ENCODE measurements at regions not wholly inside any gene's neighbourhood (a gene's known extent, or its start where the extent isn't known, plus 50 kb on each side); places are given as distances from the start of the nearest gene placed in this dataset.
A peak's percentile ranks its signal among the peaks of the same experiment; 100 is the strongest.

DNA sequence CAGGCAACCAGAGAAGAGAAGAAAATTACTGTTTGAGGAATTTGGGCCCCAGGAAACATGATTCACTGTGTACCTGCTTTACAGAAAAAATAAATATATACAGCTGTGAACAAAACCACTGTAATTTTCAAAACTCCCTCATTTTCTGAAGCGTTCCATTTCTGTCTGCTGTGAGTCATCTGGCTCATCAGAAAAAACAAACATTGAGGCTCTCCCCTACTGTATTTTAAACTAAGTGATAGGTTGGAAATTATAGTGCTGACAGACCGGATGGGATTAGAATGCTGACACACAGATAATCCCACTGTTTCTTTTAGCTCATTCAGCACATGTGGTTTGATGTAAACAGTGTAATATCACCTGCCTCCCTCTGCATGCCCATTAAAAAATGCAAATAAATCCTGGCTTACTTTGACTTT, 847.0 kb downstream of the TRIML1 start:
- Histone ChIP-seq H3K4me1 (ENCODE audit: control insufficient read depth, insufficient read depth, low read length) (no peaks in the 10 kb centered on the region), H3K4me3 (ENCODE audit: low read depth in 2 of 2, low read length in 2 of 2) (no peak overlapping the region), H3K27ac (ENCODE audit: low read length) (no peak overlapping the region), H3K27me3 (ENCODE audit: control insufficient read depth, insufficient read depth, low read length) (no peaks in the 10 kb centered on the region), H3K36me3 (ENCODE audit: control insufficient read depth, insufficient read depth, low read length) (no peaks in the 10 kb centered on the region), H3K9me3 (ENCODE audit: control insufficient read depth, insufficient read depth, low read depth, low read length) (peaks cover 10% of the 10 kb centered on the region; the same call in 1 of the 2 replicates)
- no TSS peak for BruUV-seq (replicated peaks)
- intact Hi-C loops (cut with micrococcal nuclease; ENCODE audit: unreplicated experiment) (no loop called here), in situ Hi-C loops (cut with HindIII; ENCODE audit: low pct_unique_long_range_greater_than_20kb, low sequenced_read_pairs) (no loop called here)
- no peak for TF ChIP-seq TCF7L2 (IDR thresholded peaks at IDR 0.05; ENCODE audit: low read depth, low read length)
- TF ChIP-seq, protein P1, sequence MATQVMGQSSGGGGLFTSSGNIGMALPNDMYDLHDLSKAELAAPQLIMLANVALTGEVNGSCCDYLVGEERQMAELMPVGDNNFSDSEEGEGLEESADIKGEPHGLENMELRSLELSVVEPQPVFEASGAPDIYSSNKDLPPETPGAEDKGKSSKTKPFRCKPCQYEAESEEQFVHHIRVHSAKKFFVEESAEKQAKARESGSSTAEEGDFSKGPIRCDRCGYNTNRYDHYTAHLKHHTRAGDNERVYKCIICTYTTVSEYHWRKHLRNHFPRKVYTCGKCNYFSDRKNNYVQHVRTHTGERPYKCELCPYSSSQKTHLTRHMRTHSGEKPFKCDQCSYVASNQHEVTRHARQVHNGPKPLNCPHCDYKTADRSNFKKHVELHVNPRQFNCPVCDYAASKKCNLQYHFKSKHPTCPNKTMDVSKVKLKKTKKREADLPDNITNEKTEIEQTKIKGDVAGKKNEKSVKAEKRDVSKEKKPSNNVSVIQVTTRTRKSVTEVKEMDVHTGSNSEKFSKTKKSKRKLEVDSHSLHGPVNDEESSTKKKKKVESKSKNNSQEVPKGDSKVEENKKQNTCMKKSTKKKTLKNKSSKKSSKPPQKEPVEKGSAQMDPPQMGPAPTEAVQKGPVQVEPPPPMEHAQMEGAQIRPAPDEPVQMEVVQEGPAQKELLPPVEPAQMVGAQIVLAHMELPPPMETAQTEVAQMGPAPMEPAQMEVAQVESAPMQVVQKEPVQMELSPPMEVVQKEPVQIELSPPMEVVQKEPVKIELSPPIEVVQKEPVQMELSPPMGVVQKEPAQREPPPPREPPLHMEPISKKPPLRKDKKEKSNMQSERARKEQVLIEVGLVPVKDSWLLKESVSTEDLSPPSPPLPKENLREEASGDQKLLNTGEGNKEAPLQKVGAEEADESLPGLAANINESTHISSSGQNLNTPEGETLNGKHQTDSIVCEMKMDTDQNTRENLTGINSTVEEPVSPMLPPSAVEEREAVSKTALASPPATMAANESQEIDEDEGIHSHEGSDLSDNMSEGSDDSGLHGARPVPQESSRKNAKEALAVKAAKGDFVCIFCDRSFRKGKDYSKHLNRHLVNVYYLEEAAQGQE (IDR thresholded peaks at IDR 0.05; ENCODE audit: insufficient read depth in 1 of 2, low read depth in 2 of 2, low read length in 1 of 2), result no peak
- TF ChIP-seq, protein P2, sequence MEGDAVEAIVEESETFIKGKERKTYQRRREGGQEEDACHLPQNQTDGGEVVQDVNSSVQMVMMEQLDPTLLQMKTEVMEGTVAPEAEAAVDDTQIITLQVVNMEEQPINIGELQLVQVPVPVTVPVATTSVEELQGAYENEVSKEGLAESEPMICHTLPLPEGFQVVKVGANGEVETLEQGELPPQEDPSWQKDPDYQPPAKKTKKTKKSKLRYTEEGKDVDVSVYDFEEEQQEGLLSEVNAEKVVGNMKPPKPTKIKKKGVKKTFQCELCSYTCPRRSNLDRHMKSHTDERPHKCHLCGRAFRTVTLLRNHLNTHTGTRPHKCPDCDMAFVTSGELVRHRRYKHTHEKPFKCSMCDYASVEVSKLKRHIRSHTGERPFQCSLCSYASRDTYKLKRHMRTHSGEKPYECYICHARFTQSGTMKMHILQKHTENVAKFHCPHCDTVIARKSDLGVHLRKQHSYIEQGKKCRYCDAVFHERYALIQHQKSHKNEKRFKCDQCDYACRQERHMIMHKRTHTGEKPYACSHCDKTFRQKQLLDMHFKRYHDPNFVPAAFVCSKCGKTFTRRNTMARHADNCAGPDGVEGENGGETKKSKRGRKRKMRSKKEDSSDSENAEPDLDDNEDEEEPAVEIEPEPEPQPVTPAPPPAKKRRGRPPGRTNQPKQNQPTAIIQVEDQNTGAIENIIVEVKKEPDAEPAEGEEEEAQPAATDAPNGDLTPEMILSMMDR (IDR thresholded peaks at IDR 0.05), result no peak
- POLR2A ChIA-PET, result no interaction called here
- ATAC-seq, result peak; percentile 72; the same call in 1 of the 2 replicates
- CTCF ChIA-PET, result no interaction called here
- DNase-seq (ENCODE audit: low read depth, low spot score), result peak; percentile 24

DNA sequence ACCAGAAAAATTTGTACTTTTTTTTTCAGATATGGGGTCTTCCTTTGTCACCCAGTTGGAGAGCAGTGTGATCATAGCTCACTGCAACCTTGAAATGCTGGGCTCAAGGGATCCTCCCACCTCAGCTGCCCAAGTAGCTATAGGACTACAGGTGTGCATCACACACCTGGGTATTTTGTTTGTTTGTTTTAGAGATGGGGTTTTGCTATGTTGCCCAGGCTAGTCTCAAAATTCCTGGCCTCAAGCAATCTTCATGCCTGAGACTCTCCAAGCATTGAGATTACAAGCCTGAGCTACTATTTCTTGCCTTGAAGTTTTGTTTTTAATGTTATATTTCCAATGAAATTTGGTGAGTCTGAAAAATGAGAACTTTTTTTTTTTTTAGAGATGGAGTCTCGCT, 847.8 kb downstream of the TRIML1 start:
- BruUV-seq (replicated peaks), result no TSS peak
- no peak for ATAC-seq
- TF ChIP-seq POLR2AphosphoS5 (IDR thresholded peaks at IDR 0.05; ENCODE audit: low read depth, low read length), result no peak
- TF ChIP-seq, protein P2 (IDR thresholded peaks at IDR 0.05), result no peak
- TF ChIP-seq, protein P1 (IDR thresholded peaks at IDR 0.05; ENCODE audit: insufficient read depth in 1 of 2, low read depth in 2 of 2, low read length in 1 of 2), result no peak
- in situ Hi-C loops (cut with HindIII; ENCODE audit: low pct_unique_long_range_greater_than_20kb, low sequenced_read_pairs), result no loop called here
- no peaks in the 10 kb centered on the region for H3K4me1 ChIP-seq (ENCODE audit: control insufficient read depth, insufficient read depth, low read length)
- no peak for DNase-seq (ENCODE audit: low read depth, low spot score)
- POLR2A ChIA-PET, result no interaction called here
- H3K27me3 ChIP-seq (ENCODE audit: control insufficient read depth, insufficient read depth, low read length), result no peaks in the 10 kb centered on the region
- H3K27ac ChIP-seq (ENCODE audit: low read length), result no peak overlapping the region
- no peak overlapping the region for H3K4me3 ChIP-seq (ENCODE audit: low read depth in 2 of 2, low read length in 2 of 2)
- no peaks in the 10 kb centered on the region for H3K36me3 ChIP-seq (ENCODE audit: control insufficient read depth, insufficient read depth, low read length)
- CTCF ChIA-PET, result no interaction called here
- intact Hi-C loops (cut with micrococcal nuclease; ENCODE audit: unreplicated experiment), result no loop called here
- H3K9me3 ChIP-seq (ENCODE audit: control insufficient read depth, insufficient read depth, low read depth, low read length), result peaks cover 10% of the 10 kb centered on the region; the same call in 1 of the 2 replicates
